GM10266 (cell line): ENCODE measurements at regions not wholly inside any gene's neighbourhood (a gene's known extent, or its start where the extent isn't known, plus 50 kb on each side); places are given as distances from the start of the nearest gene placed in this dataset.

Experiments used
- DNase-seq: peaks from one replicate; pipeline ENCODE4 v3.0.0; 2012; ENCODE audit errors: extremely low spot score
- TF ChIP-seq, protein P1 (sequence below): IDR thresholded peaks from 2 replicates; pipeline ENCODE4 v1.5.1; 2012; ENCODE audit warnings: mild to moderate bottlenecking, low read depth; ENCODE audit not compliant: control insufficient read depth, insufficient read depth; ENCODE audit errors: missing control alignments

DNA sequence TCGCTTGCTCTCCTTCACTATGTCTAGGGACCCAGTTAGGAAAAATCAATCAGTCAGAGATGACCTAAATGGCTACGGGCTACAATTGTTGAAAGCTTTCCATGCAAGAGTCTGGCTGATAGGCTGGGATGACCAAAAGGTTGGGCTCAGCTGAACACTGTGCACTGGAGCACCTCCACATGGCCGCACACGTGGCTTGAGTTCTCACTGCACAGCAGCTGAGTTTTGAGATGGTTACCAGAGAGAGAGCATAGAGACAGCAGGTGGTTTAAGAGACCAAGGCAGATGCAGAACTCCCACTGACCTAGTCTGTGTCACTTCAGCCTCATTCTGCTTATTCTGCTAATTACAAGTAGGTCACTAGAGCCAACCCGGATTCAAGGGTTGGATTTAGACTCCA lies 2354.8 kb upstream of the C9orf72 start:
- no peak for DNase-seq
- TF ChIP-seq, protein P1, sequence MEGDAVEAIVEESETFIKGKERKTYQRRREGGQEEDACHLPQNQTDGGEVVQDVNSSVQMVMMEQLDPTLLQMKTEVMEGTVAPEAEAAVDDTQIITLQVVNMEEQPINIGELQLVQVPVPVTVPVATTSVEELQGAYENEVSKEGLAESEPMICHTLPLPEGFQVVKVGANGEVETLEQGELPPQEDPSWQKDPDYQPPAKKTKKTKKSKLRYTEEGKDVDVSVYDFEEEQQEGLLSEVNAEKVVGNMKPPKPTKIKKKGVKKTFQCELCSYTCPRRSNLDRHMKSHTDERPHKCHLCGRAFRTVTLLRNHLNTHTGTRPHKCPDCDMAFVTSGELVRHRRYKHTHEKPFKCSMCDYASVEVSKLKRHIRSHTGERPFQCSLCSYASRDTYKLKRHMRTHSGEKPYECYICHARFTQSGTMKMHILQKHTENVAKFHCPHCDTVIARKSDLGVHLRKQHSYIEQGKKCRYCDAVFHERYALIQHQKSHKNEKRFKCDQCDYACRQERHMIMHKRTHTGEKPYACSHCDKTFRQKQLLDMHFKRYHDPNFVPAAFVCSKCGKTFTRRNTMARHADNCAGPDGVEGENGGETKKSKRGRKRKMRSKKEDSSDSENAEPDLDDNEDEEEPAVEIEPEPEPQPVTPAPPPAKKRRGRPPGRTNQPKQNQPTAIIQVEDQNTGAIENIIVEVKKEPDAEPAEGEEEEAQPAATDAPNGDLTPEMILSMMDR = no peak

DNA sequence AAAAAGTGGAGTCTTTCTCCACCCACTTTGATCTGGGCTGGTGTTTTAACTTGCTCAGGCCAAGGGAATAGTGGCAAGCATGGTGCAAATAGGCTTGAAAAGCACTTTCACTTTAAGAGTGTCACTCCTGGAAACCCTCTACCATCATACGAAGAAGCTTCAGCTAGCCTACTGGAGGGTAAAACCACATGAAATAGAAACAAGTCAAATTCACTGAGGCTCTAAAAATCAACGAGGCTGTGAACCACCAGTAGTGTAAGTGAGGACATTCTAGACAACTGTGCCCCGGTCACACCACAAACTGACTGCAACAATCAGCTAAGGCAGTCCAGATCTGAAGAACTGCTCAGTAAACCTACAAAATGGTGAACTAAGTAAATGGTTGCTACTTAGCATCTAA lies 2366.3 kb upstream of the C9orf72 start:
- DNase-seq = no peak
- TF ChIP-seq, protein P1 = no peak

- DNase-seq = no peak
- TF ChIP-seq, protein P1 = no peak
Observed at GRCh38 chr9:29945012-29945411, 2371.7 kb upstream of the C9orf72 start.

DNA sequence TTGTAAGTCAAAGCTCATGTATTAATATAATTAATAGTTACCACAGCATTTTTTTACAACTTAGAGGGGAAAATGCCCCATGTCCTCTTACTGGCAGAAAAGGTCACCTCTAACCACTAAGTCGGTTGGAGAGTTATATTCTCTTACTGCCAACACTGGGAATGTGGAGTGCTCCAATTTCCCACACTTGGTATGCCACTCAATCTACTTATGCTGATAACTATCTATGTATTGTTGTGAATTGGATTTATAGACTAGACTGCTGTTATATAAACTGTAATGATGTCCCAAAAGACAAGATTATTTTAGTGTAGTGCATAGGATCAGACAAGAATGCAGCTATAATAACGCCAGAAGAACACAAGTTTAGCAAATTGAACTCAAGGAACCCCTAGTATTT lies 2385.2 kb upstream of the C9orf72 start:
- TF ChIP-seq, protein P1 = no peak
- DNase-seq = no peak

DNA sequence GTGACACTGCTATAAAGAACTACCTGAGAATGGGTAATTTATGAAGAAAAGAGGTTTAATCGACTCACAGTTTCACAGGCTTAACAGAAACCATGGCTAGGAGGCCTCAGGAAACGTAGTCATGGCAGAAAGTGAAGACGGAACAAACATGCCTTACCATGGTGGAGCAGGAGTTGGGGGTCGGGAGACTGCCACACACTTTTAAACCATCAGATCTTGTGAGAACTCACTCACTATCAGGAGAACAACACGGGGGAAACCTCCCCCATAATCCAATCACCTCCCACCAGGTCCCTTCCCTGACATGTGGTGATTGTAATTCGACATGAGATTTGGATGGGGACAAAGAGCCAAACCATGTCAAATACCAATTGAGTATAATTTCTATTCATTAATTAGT lies 2392.6 kb upstream of the C9orf72 start:
- TF ChIP-seq, protein P1 = no peak
- DNase-seq = no peak

DNA sequence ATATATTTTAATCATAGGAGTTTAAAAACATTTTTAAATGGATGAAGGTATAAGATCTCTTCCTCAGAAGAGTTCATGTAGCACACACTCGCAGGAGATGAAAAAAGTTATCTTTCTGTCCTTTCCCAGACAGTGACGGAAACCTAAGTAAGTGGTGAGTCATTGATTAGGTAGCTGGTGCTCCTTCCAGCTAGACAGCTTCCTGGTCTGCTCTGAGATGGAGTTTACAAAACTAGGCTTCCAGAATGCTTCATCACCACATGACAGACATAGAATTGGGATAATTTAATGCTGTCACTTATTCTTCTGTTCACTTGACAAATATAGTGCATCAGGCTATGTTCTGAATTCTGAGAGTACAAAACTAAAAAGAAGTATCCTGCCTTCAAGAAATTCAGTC lies 2393.0 kb upstream of the C9orf72 start:
- TF ChIP-seq, protein P1 = no peak
- DNase-seq = no peak

DNA sequence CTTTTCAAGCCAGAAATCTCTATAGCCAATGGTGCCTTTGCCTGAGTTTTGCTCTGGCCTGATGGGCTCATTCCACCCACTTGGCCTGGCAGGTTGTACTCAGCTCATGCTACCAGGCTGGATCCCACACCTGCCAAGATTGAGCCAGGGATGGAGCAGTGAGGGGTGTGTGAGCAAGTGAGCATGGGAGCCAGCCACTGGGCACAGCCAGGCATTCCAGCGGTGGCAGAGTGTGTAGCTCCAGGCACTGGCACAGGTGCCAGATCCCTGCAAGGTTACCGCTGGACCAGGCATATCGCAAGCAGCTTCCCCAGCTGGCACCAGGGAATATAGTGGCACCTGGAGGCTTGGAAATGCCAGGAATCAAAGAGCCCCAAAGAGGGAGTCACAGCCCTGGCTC lies 2395.6 kb upstream of the C9orf72 start:
- DNase-seq = no peak

More for the DNA sequence above, 2395.6 kb upstream of the C9orf72 start:
- TF ChIP-seq, protein P1 = no peak
